H9 (cell line): ENCODE measurements at regions not wholly inside any gene's neighbourhood (a gene's known extent, or its start where the extent isn't known, plus 50 kb on each side); places are given as distances from the start of the nearest gene placed in this dataset.

Source experiments
- DNase-seq: peaks from one replicate; pipeline ENCODE4 v3.0.0-alpha.2; 2017
- H2AFZ ChIP-seq: one replicate; pipeline ENCODE4 v1.6.1; 2013; ENCODE audit warnings: mild to moderate bottlenecking, low read length, control low read depth, moderate library complexity
- H2AK5ac ChIP-seq: 2 replicates; pipeline ENCODE4 v1.6.1; 2013; ENCODE audit warnings: low read length, control low read depth, mixed read lengths; ENCODE audit not compliant: insufficient read length
- H2BK120ac ChIP-seq: one replicate; pipeline ENCODE4 v1.6.1; 2013; ENCODE audit warnings: low read depth, mild to moderate bottlenecking, low read length, control low read depth, inconsistent platforms; ENCODE audit not compliant: poor library complexity, severe bottlenecking
- H2BK12ac ChIP-seq: 2 replicates; pipeline ENCODE4 v1.6.1; 2013; ENCODE audit warnings: low read length, control low read depth, mixed read lengths, low read depth; ENCODE audit not compliant: insufficient read length
- H2BK15ac ChIP-seq: 2 replicates; pipeline ENCODE4 v1.6.1; 2013; ENCODE audit warnings: low read depth, low read length, control low read depth
- H2BK20ac ChIP-seq: one replicate; pipeline ENCODE4 v1.6.1; 2013; ENCODE audit warnings: low read depth, mild to moderate bottlenecking, low read length, control low read depth, inconsistent platforms; ENCODE audit not compliant: poor library complexity, severe bottlenecking
- H2BK5ac ChIP-seq: 2 replicates; pipeline ENCODE4 v1.6.1; 2013; ENCODE audit warnings: low read length, control low read depth, mixed read lengths; ENCODE audit not compliant: insufficient read length
- H3K14ac ChIP-seq: 2 replicates; pipeline ENCODE4 v1.6.1; 2013; ENCODE audit warnings: low read length, control low read depth; ENCODE audit not compliant: insufficient read depth
- H3K18ac ChIP-seq: 2 replicates; pipeline ENCODE4 v1.6.1; 2013; ENCODE audit warnings: low read depth, mild to moderate bottlenecking, mixed read lengths, low read length, control low read depth; ENCODE audit not compliant: insufficient read length
- H3K23ac ChIP-seq: 2 replicates; pipeline ENCODE4 v1.6.1; 2013; ENCODE audit warnings: low read length, control low read depth, mixed read lengths, low read depth; ENCODE audit not compliant: insufficient read length
- H3K23me2 ChIP-seq: 2 replicates; pipeline ENCODE4 v1.6.1; 2013; ENCODE audit warnings: low read depth, mild to moderate bottlenecking, mixed read lengths, low read length, control low read depth; ENCODE audit not compliant: insufficient read length, poor library complexity, severe bottlenecking
- H3K27ac ChIP-seq: 2 replicates; pipeline ENCODE4 v1.5.1; 2013; ENCODE audit warnings: low read length, control low read depth, mixed read lengths, low read depth; ENCODE audit not compliant: insufficient read length
- H3K27me3 ChIP-seq: 2 replicates; pipeline ENCODE4 v1.6.1; 2013; ENCODE audit warnings: low read length, control low read depth, inconsistent platforms; ENCODE audit not compliant: insufficient read depth
- H3K4ac ChIP-seq: 2 replicates; pipeline ENCODE4 v1.6.1; 2013; ENCODE audit warnings: low read depth, mild to moderate bottlenecking, control low read depth, inconsistent platforms, low read length, moderate library complexity
- H3K4me1 ChIP-seq: 2 replicates; pipeline ENCODE4 v1.6.1; 2013; ENCODE audit warnings: low read length, control low read depth, inconsistent platforms; ENCODE audit not compliant: insufficient read depth
- H3K4me2 ChIP-seq: 2 replicates; pipeline ENCODE4 v1.6.1; 2013; ENCODE audit warnings: low read length, control low read depth, mixed read lengths; ENCODE audit not compliant: insufficient read length, insufficient read depth
- H3K56ac ChIP-seq: 2 replicates; pipeline ENCODE4 v1.6.1; 2013; ENCODE audit warnings: low read depth, mild to moderate bottlenecking, mixed read lengths, low read length, control low read depth; ENCODE audit not compliant: insufficient read length
- H3K79me1 ChIP-seq: 2 replicates; pipeline ENCODE4 v1.6.1; 2013; ENCODE audit warnings: low read depth, mild to moderate bottlenecking, moderate library complexity, low read length, control low read depth, inconsistent platforms; ENCODE audit not compliant: insufficient read depth, poor library complexity, severe bottlenecking
- H3K79me2 ChIP-seq: 2 replicates; pipeline ENCODE4 v1.6.1; 2013; ENCODE audit warnings: low read length, control low read depth, inconsistent platforms; ENCODE audit not compliant: insufficient read depth
- H3K9ac ChIP-seq: 2 replicates; pipeline ENCODE4 v1.6.1; 2013; ENCODE audit warnings: low read length, control low read depth, mixed read lengths; ENCODE audit not compliant: insufficient read length; ENCODE audit errors: extremely low read depth
- H3K9me3 ChIP-seq: one replicate; pipeline ENCODE4 v1.6.1; 2013; ENCODE audit warnings: low read depth, low read length, inconsistent platforms; ENCODE audit not compliant: control insufficient read depth
- H3T11ph ChIP-seq: one replicate; pipeline ENCODE4 v1.6.1; 2013; ENCODE audit warnings: mild to moderate bottlenecking, low read length, control low read depth, inconsistent platforms
- H4K20me1 ChIP-seq: one replicate; pipeline ENCODE4 v1.6.1; 2013; ENCODE audit not compliant: control insufficient read depth, insufficient read length, insufficient read depth
- H4K5ac ChIP-seq: 2 replicates; pipeline ENCODE4 v1.6.1; 2013; ENCODE audit warnings: low read depth, mild to moderate bottlenecking, mixed read lengths, low read length, control low read depth; ENCODE audit not compliant: insufficient read length
- H4K8ac ChIP-seq: replicated peaks from 2 replicates; pipeline ENCODE4 v1.6.1; 2013; ENCODE audit warnings: low read length, control low read depth, mixed read lengths, low read depth; ENCODE audit not compliant: insufficient read length
- H4K91ac ChIP-seq: 2 replicates; pipeline ENCODE4 v1.6.1; 2013; ENCODE audit warnings: low read depth, mild to moderate bottlenecking, moderate library complexity, mixed read lengths, low read length, control low read depth; ENCODE audit not compliant: insufficient read length
- H3K27ac Mint-ChIP-seq, 3 experiments: 2 replicates in 2 of 3; 3 replicates in 1 of 3; pipeline ENCODE4 v1.8.0; 2020 to 2021; ENCODE audit warnings: mixed read lengths in 3 of 3, mild to moderate bottlenecking in 1 of 3, moderate library complexity in 1 of 3
- H3K27me3 Mint-ChIP-seq: 2 replicates; pipeline ENCODE4 v1.8.0; 2021; ENCODE audit warnings: low read depth, mild to moderate bottlenecking, moderate library complexity, mixed read lengths
- H3K36me3 Mint-ChIP-seq, 3 experiments: 2 replicates in 2 of 3; 3 replicates in 1 of 3; pipeline ENCODE4 v1.8.0; 2020 to 2021; ENCODE audit warnings: low read depth in 3 of 3, mixed read lengths in 3 of 3; ENCODE audit not compliant: insufficient read depth in 1 of 3
- H3K4me1 Mint-ChIP-seq, 2 experiments: 2 replicates each; pipeline ENCODE4 v1.8.0; 2020; ENCODE audit warnings: mixed read lengths in 2 of 2
- H3K4me3 Mint-ChIP-seq, 2 experiments: 2 replicates in 1 of 2; 3 replicates in 1 of 2; pipeline ENCODE4 v1.8.0; 2020 to 2021; ENCODE audit warnings: mild to moderate bottlenecking in 2 of 2, mixed read lengths in 2 of 2, moderate library complexity in 1 of 2
- H3K9me3 Mint-ChIP-seq, 2 experiments: 2 replicates in 1 of 2; 3 replicates in 1 of 2; pipeline ENCODE4 v1.8.0; 2020; ENCODE audit warnings: mild to moderate bottlenecking in 2 of 2, mixed read lengths in 2 of 2, moderate library complexity in 1 of 2
- WGBS: extraction: QIAGEN DNeasy Blood & Tissue Kit; methylation state at CpG from one replicate; pipeline ENCODE4 v1.1.7; 2013; ENCODE audit warnings: missing lambda C conversion rate, low lambda C conversion rate, mixed read lengths; ENCODE audit not compliant: insufficient read length; ENCODE audit errors: extremely low coverage; 5-methylcytosine and 5-hydroxymethylcytosine counted together
- TF ChIP-seq, protein P1 (sequence below): fragments of 200-600 bp; sonication (generic); conservative IDR thresholded peaks from 3 replicates; pipeline ENCODE4 v1.8.0; 2021; ENCODE audit warnings: antibody characterized with exemption, mild to moderate bottlenecking

DNA sequence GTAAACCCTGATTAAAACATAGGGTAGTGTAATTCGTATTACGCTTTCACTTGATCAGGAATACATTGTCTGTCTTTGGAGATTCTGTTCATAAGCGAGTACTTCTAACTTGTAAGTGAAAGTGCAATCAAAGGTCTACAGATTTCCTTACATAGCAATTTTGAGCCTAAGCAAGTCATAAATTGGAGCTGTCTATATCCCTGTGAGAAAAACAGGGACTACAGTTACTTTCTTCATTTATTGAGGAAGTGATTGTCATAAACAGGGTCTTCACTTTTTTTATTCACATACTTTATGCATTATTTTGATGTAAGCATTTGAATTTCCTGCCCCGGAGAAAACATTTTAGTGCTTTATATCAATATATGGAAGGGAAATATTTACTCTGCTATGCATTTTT, 670.4 kb downstream of the CBLN2 start:
- H2BK20ac ChIP-seq, result no peak overlapping the region
- Mint-ChIP-seq H3K27ac (no peak overlapping the region), H3K4me3 (no peak overlapping the region), H3K36me3 (no peaks in the 10 kb centered on the region), H3K27me3 (no peaks in the 10 kb centered on the region), H3K9me3 (no peaks in the 10 kb centered on the region; a peak in 1 of 5 replicates), H3K4me1 (no peaks in the 10 kb centered on the region)
- no peaks in the 10 kb centered on the region for H3K27me3 ChIP-seq
- H4K20me1 ChIP-seq, result no peaks in the 10 kb centered on the region
- no peak overlapping the region for H2BK120ac ChIP-seq
- no peaks in the 10 kb centered on the region for H3K79me1 ChIP-seq
- H3K56ac ChIP-seq, result no peak overlapping the region
- no peak overlapping the region for H2BK12ac ChIP-seq
- H3K9ac ChIP-seq, result no peak overlapping the region
- no peak overlapping the region for H3K18ac ChIP-seq
- H3K4me1 ChIP-seq, result no peaks in the 10 kb centered on the region
- H2AFZ ChIP-seq, result no peak overlapping the region
- no peaks in the 10 kb centered on the region for H3K23me2 ChIP-seq
- H3K23ac ChIP-seq, result no peak overlapping the region
- no peak for DNase-seq
- no peak overlapping the region for H2BK5ac ChIP-seq
- no CpG with 5 or more reads among the region's 4 CpGs for WGBS
- H3K14ac ChIP-seq, result no peak overlapping the region
- H3T11ph ChIP-seq, result no peak overlapping the region
- no peak overlapping the region for H4K91ac ChIP-seq
- H2AK5ac ChIP-seq, result no peak overlapping the region
- no peak overlapping the region for H3K4me2 ChIP-seq
- no peaks in the 10 kb centered on the region for H3K9me3 ChIP-seq
- TF ChIP-seq, protein P1, sequence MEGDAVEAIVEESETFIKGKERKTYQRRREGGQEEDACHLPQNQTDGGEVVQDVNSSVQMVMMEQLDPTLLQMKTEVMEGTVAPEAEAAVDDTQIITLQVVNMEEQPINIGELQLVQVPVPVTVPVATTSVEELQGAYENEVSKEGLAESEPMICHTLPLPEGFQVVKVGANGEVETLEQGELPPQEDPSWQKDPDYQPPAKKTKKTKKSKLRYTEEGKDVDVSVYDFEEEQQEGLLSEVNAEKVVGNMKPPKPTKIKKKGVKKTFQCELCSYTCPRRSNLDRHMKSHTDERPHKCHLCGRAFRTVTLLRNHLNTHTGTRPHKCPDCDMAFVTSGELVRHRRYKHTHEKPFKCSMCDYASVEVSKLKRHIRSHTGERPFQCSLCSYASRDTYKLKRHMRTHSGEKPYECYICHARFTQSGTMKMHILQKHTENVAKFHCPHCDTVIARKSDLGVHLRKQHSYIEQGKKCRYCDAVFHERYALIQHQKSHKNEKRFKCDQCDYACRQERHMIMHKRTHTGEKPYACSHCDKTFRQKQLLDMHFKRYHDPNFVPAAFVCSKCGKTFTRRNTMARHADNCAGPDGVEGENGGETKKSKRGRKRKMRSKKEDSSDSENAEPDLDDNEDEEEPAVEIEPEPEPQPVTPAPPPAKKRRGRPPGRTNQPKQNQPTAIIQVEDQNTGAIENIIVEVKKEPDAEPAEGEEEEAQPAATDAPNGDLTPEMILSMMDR, result no peak
- no peak overlapping the region for H3K4ac ChIP-seq
- no peak overlapping the region for H3K27ac ChIP-seq
- no peak overlapping the region for H4K8ac ChIP-seq
- H2BK15ac ChIP-seq, result no peak overlapping the region
- no peaks in the 10 kb centered on the region for H3K79me2 ChIP-seq
- no peak overlapping the region for H4K5ac ChIP-seq
